Muscle of leg (tissue), 3 donors: ENCODE measurements at regions not wholly inside any gene's neighbourhood (a gene's known extent, or its start where the extent isn't known, plus 50 kb on each side); places are given as distances from the start of the nearest gene placed in this dataset.
A peak's percentile ranks its signal among the peaks of the same experiment; 100 is the strongest.

ENCODE experiments used
- DNase-seq: peaks from one replicate; pipeline ENCODE4 v3.0.0; 2013
- H3K27ac ChIP-seq: one replicate; pipeline ENCODE4 v1.5.1; 2013; ENCODE audit warnings: mild to moderate bottlenecking, low read length, control low read depth
- H3K27me3 ChIP-seq: one replicate; pipeline ENCODE4 v1.6.1; 2013; ENCODE audit warnings: low read length; ENCODE audit not compliant: control insufficient read depth, insufficient read depth
- H3K36me3 ChIP-seq: one replicate; pipeline ENCODE4 v1.6.1; 2013; ENCODE audit warnings: low read length; ENCODE audit not compliant: control insufficient read depth, insufficient read depth
- H3K4me1 ChIP-seq: one replicate; pipeline ENCODE4 v1.6.1; 2013; ENCODE audit warnings: low read length; ENCODE audit not compliant: control insufficient read depth, insufficient read depth
- H3K4me3 ChIP-seq: one replicate; pipeline ENCODE4 v1.5.1; 2013; ENCODE audit warnings: low read length, control low read depth
- H3K9me3 ChIP-seq: replicated peaks from 2 replicates; pipeline ENCODE4 v1.6.1; 2013; ENCODE audit warnings: low read depth, low read length; ENCODE audit not compliant: control insufficient read depth
- WGBS: methylation state at CpG from one replicate; pipeline ENCODE4 v1.1.5; 2013; ENCODE audit warnings: missing lambda C conversion rate; ENCODE audit not compliant: insufficient coverage; 5-methylcytosine and 5-hydroxymethylcytosine counted together

DNA sequence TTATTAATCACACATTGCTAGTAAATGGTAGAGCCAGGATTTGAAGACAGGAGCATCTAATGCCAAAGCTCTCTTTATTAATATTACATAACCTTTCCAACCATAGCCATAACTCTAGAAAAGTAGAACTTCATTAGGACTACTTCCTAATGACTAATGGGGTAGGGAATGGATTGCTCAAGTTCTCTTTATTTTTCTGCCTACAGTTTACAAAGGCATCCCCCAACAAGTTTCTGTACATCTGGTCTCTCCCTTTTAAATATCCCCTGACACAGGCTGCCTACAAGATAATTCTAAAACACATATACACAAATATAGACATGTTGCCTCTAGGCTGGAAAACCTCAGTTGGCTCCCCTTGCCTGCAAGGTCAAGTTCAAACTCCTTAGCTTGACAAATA lies 534.9 kb downstream of the SOX6 start:
- H3K9me3 ChIP-seq: peaks cover 2% of the 10 kb centered on the region
- H3K36me3 ChIP-seq: no peaks in the 10 kb centered on the region
- no peaks in the 10 kb centered on the region for H3K27me3 ChIP-seq
- no peak for DNase-seq
- H3K27ac ChIP-seq: no peak overlapping the region
- peaks cover 15% of the 10 kb centered on the region for H3K4me1 ChIP-seq
- H3K4me3 ChIP-seq: no peak overlapping the region

DNA sequence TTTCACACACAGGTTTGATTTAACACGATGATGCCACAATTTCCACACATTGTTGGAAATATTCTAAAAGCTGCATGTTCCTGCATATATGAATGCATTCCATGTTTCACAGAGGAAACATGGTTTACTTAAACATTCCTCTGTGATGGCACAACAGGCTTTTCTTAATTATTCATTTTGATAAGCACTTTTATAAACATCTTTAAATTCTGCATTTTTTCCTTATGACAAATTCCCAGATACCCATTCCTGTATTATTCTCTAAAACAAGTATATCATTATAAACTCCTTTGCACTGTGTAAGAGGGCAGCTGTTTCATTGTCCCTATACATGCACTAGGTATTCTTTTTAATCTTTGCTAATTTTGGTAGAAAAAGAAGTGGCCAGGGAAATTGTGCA lies 532.3 kb downstream of the SOX6 start:
- H3K27me3 ChIP-seq: no peaks in the 10 kb centered on the region
- no peaks in the 10 kb centered on the region for H3K36me3 ChIP-seq
- H3K4me3 ChIP-seq: no peak overlapping the region
- H3K9me3 ChIP-seq: peaks cover 2% of the 10 kb centered on the region
- no CpG with 5 or more reads among the region's 1 CpG for WGBS
- no peak overlapping the region for H3K27ac ChIP-seq
- peaks cover 21% of the 10 kb centered on the region for H3K4me1 ChIP-seq
- DNase-seq: no peak

DNA sequence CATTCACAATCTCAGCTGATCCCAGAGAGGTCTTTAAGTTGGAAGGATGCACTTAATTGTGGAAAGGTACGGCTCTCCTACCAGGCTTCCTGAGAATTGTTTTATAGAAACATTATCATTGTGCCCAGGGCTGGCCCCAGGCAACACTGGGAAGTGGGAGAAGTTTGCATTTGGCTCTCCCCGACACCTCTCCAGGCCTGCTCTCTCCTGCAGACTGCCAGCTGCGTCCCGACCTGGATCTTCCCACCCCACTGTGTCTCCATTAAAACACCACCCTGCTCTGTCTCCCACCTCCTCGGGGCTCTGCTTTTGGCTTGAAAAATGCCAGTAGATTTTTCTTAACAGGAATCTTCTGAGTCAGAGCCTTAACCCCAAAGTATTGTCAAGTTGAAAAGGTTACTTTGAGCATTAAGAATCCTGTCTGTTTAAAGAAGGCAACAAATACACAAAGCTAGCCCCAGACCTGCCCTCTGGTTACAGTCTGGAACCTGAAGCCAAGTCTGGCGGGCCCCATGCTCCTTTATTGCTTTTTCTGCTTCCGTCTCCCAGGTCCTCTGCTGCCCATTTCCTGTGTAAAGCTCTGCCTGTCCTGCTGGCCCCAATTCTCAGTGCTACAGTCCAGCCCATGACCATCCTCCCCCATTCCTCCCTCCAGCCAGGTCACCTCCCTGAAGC lies 530.2 kb downstream of the SOX6 start:
- DNase-seq: no peak
- H3K4me1 ChIP-seq: peaks cover 24% of the 10 kb centered on the region
- H3K27ac ChIP-seq: no peak overlapping the region
- WGBS: 42% methylated on average over 5 of the region's 7 CpGs
- H3K9me3 ChIP-seq: no peaks in the 10 kb centered on the region
- H3K36me3 ChIP-seq: no peaks in the 10 kb centered on the region
- H3K4me3 ChIP-seq: no peak overlapping the region
- H3K27me3 ChIP-seq: no peaks in the 10 kb centered on the region

DNA sequence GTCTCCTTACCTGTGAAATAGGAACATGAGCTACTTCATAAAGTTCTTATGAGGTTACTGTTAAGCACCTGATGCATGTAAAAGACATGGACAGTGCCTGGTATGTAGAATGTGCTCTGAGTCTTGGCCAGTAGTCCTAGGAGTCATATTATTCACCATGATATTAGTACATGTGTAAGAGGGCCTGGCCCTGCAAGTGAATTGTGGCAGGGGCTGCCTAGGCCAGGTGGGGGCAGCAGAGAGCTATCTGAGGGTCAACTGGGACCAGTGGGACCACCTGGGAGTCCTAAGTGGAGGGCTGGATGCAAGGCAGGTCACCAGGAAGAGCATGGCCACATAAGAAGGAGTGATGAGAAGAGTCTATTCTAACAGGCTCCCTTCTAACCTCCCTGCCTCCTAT lies 529.5 kb downstream of the SOX6 start:
- peaks cover 25% of the 10 kb centered on the region for H3K4me1 ChIP-seq
- H3K27me3 ChIP-seq: no peaks in the 10 kb centered on the region
- no peak overlapping the region for H3K27ac ChIP-seq
- H3K9me3 ChIP-seq: no peaks in the 10 kb centered on the region
- H3K36me3 ChIP-seq: no peaks in the 10 kb centered on the region
- no peak overlapping the region for H3K4me3 ChIP-seq
- no peak for DNase-seq

DNA sequence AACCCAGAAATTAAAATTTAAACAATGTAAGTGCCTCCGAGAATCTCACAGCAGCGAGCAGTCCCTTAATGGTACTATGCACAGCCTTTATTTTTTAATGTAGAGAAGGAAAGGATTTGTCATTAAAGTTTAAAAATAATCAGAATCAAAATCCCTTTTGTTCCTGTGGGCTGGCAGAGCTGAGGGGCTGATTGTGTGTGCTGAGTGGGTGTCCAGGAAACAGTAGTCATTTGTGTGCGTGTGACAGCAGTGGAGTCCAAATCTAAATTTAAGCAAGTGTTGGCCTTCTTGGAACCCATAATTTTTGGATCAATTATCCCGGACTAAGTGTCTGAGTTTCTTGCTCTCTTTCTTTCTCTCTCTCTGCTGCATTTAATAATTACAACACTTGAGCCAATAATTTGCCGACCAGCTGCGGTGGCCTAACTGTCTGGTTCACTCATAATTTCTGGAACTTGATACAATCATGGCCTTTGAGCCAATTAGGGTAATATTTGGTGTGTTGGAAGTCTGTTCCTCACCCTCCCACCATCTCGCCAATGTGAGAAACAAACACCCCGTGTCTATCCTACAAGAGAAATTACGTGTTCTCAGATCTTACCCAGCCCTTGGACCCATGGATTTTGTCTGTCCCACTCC lies 528.0 kb downstream of the SOX6 start:
- H3K36me3 ChIP-seq: no peaks in the 10 kb centered on the region

DNA sequence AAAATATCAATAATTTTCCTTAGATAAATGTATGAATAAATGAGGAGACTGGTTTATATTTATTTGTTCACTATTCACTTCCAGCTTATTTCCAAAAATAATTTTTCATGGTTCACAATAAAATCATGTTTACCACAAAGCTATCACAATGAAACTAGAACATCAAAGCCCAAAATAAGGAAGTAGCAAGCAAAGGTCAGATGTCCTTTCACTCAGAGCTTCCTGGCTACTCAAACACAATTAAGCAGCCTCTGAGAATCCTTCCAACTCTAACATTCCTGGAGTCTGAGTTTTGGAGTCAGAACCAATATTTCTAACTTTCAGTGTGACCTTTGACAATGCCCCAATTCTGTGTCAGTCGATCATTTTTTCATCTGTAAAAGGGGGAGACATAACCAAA lies 527.0 kb downstream of the SOX6 start:
- no peaks in the 10 kb centered on the region for H3K9me3 ChIP-seq
- H3K4me3 ChIP-seq: no peak overlapping the region
- no peaks in the 10 kb centered on the region for H3K36me3 ChIP-seq
- H3K27me3 ChIP-seq: no peaks in the 10 kb centered on the region
- H3K27ac ChIP-seq: no peak overlapping the region
- no peak for DNase-seq
- H3K4me1 ChIP-seq: peaks cover 25% of the 10 kb centered on the region
- WGBS: no CpG with 5 or more reads among the region's 1 CpG

More for the DNA sequence above, 528.0 kb downstream of the SOX6 start:
- Histone ChIP-seq H3K27ac (peak overlapping the region; percentile 23), H3K4me3 (no peak overlapping the region), H3K27me3 (no peaks in the 10 kb centered on the region), H3K4me1 (peaks cover 25% of the 10 kb centered on the region), H3K9me3 (no peaks in the 10 kb centered on the region)
- 21% methylated on average over 2 of the region's 9 CpGs for WGBS
- peak; percentile 78 for DNase-seq

DNA sequence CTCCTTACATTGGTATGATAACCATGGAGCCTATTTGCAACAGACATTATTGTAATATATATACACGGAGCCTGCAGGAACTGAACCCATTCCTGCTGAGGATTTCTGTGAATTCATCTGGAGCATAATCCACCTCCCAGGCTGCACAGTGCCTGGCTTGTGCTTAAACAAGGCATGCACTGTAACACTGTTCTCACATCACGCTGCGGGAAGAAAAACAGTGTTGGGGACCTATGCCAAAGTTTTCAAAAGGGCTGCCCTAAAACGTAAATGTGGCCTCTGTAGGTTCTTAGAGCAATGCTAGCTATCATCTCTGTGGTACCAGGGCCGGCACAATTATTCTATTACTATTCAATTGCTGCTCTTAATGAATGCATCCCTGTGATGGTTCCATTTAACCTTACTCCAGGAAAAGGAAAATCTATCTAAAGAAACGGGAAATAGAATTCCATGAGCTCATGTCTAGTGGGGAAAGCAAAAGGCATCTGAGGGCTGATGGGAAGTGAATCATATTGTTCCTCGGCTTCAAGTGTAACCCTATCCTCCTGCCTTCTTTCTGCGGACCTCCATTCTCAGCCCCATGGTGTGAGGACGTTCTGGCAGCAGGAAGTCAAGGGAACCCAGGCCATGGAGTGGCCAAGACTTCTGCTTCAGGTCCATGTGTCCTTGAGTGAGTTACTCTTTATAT lies 525.5 kb downstream of the SOX6 start:
- H3K4me3 ChIP-seq: no peak overlapping the region
- no peaks in the 10 kb centered on the region for H3K27me3 ChIP-seq
- no peaks in the 10 kb centered on the region for H3K9me3 ChIP-seq
- H3K36me3 ChIP-seq: no peaks in the 10 kb centered on the region
- peak; percentile 61 for DNase-seq
- 15% methylated on average over 4 of the region's 9 CpGs for WGBS
- peaks cover 29% of the 10 kb centered on the region for H3K4me1 ChIP-seq
- peak overlapping the region; percentile 37 for H3K27ac ChIP-seq

DNA sequence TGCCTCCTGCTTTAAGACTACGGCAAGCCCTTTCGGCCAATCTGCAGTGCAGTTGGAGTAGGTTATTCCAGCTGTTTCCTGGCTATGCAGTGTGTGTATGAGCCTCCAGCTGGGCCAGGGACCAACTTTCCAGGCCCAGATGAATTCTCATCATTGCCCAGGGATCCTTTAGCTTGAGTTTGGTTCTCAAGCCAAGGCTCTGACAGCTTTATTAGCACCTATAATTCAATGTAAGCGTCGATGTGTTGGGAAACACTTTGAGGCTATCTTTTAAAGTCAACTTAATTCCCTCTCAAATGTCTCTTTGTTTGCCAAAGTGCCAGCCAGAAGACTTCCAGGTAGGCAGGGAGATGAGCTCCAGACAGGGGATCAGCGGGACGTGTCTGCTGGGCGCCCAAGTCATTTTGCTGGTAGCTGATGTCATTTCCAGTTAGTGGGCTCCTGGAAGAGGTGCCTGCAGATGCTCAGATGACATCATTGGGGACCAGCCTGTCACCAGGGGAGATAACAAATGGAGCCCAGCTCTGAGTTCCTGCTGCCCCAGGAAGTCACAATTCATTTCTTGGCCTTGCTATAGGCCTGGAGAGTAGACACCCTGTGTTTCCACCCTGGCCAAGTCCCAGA lies 520.4 kb downstream of the SOX6 start:
- DNase-seq: peak; percentile 73
- no peaks in the 10 kb centered on the region for H3K36me3 ChIP-seq
- H3K4me3 ChIP-seq: no peak overlapping the region
- no peaks in the 10 kb centered on the region for H3K27me3 ChIP-seq
- peaks cover 20% of the 10 kb centered on the region for H3K4me1 ChIP-seq
- H3K9me3 ChIP-seq: peaks cover 2% of the 10 kb centered on the region
- H3K27ac ChIP-seq: peak overlapping the region; percentile 26
- 64% methylated on average over 5 of the region's 7 CpGs for WGBS

DNA sequence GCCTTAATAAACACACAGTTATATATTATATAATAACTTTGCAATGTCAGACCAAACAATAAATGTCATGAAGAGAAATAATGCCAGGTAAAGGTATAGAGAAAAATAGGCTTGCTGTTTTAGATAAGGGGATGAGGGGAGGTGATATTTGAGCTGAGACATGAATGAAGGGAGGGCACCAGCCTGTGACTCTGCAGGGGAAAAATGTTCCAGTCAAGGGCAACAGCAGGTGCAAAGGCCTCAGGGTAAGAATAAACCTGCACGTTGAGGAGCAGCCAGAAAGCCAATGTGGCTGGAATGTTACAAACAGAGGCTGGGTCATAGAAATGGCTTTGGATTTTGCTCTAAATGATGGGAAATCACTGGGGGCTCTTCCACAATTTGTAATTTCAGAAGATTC lies 519.6 kb downstream of the SOX6 start:
- 25% methylated on average over 1 of the region's 1 CpG for WGBS
- no peak overlapping the region for H3K4me3 ChIP-seq
- no peak overlapping the region for H3K27ac ChIP-seq
- H3K9me3 ChIP-seq: peaks cover 2% of the 10 kb centered on the region
- H3K4me1 ChIP-seq: peaks cover 22% of the 10 kb centered on the region
- peak; percentile 47 for DNase-seq
- H3K36me3 ChIP-seq: no peaks in the 10 kb centered on the region
- H3K27me3 ChIP-seq: no peaks in the 10 kb centered on the region

DNA sequence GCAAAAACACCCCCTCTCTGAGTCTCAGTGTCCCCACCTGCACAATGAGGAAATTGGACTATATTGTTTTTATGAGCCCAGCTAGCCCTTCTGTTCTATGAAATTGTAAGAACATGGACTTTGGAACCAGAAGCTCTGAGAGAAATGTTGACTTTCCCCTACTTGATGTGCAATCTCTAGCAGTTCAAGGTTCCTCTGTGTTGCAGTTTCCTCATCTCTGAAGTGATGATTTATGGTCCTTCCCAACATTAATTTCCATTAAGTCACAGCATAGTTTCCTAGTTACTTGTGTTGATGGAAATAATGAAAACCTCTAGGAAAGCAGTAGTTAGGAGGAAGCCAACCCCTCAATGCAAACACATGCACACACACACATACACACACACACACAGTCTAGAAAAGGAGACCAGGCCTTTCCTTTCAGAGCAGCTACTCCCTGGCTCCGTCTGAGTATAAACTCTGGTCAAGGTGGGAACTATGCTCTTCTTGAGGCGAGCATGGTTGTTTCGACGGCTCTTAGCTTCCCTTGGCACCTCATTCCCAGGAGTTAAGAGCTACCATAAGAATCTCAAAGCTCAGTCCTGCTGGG lies 518.4 kb downstream of the SOX6 start:
- Histone ChIP-seq H3K27me3 (no peaks in the 10 kb centered on the region), H3K36me3 (no peaks in the 10 kb centered on the region), H3K9me3 (peaks cover 2% of the 10 kb centered on the region), H3K27ac (no peak overlapping the region), H3K4me3 (no peak overlapping the region), H3K4me1 (peaks cover 29% of the 10 kb centered on the region)
- 90% methylated on average over 4 of the region's 4 CpGs for WGBS
- no peak for DNase-seq
